Activated B cell treated with CpG ODN at 0.5 μM for 24 hours (primary cell): ENCODE measurements at regions not wholly inside any gene's neighbourhood (a gene's known extent, or its start where the extent isn't known, plus 50 kb on each side); places are given as distances from the start of the nearest gene placed in this dataset.

Experiments used
- ATAC-seq: fragments of 200-7000 bp; cut with Tn5 transposase; one replicate; pipeline ENCODE4 v1.10.0; 2021; ENCODE audit warnings: low read depth, mild to moderate bottlenecking, moderate library complexity
- CTCF ChIA-PET: fragments of 350-600 bp; sonication (Branson Sonifier 250); formaldehyde crosslinking; loops from one replicate; lab custom pipeline; 2021; ENCODE audit warnings: antibody characterized with exemption; lab: Charles Lee
- POLR2A ChIA-PET: fragments of 350-600 bp; sonication (Branson Sonifier 250); formaldehyde crosslinking; loops from one replicate; lab custom pipeline; 2021; ENCODE audit warnings: antibody characterized with exemption; lab: Charles Lee
- DNase-seq: peaks from one replicate; pipeline ENCODE4 v3.0.0; 2022
- H3K27ac Mint-ChIP-seq: one replicate; pipeline ENCODE4 v1.8.0; 2020; ENCODE audit warnings: mixed read lengths
- H3K27me3 Mint-ChIP-seq: one replicate; pipeline ENCODE4 v1.8.0; 2021; ENCODE audit warnings: mixed read lengths
- H3K36me3 Mint-ChIP-seq: one replicate; pipeline ENCODE4 v1.8.0; 2021; ENCODE audit warnings: low read depth, mixed read lengths
- H3K4me1 Mint-ChIP-seq: one replicate; pipeline ENCODE4 v1.8.0; 2021; ENCODE audit warnings: mixed read lengths
- H3K4me3 Mint-ChIP-seq: one replicate; pipeline ENCODE4 v1.8.0; 2020; ENCODE audit warnings: mild to moderate bottlenecking, mixed read lengths
- H3K9me3 Mint-ChIP-seq: one replicate; pipeline ENCODE4 v1.8.0; 2020; ENCODE audit warnings: mixed read lengths
- intact Hi-C: fragments of 100-400 bp; cut with micrococcal nuclease; formaldehyde crosslinking; loops from one replicate; pipeline ENCODE4 v1.15.1; 2024
- TF ChIP-seq, protein P1 (sequence below): fragments of 200-600 bp; IDR thresholded peaks from one replicate; pipeline ENCODE4 v1.8.0; 2022; ENCODE audit warnings: antibody characterized with exemption, mild to moderate bottlenecking

DNA sequence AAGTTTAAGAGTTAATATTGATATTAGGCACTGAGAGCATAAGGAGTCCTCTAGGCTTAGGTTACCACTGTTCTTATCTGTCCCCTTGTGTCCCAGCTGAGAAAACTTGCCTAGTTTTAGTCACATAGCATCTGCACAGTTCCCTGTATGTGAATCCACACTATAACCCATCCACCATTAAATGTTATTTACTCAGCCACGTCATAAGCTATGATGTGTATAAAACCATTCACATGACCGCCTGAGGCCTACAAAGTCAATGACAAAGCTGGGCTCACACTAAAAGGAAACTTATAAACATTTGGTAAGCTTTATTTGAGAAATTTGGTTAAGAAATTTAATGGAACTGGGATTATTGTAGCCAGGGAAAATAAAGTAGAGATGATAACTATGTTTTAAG lies 59.2 kb upstream of the TFAP2D start:
- H3K27me3 Mint-ChIP-seq = no peaks in the 10 kb centered on the region
- H3K4me1 Mint-ChIP-seq = no peaks in the 10 kb centered on the region
- DNase-seq (no peak), ATAC-seq (no peak)
- no peak overlapping the region for H3K4me3 Mint-ChIP-seq
- intact Hi-C loops = loop anchor here (2.0 kb wide), 1 partner anchor 1367 kb away; no protein-coding TSS in a partner anchor
- no peaks in the 10 kb centered on the region for H3K36me3 Mint-ChIP-seq
- peaks cover 6% of the 10 kb centered on the region for H3K9me3 Mint-ChIP-seq
- H3K27ac Mint-ChIP-seq = no peak overlapping the region
- ChIA-PET CTCF (no interaction called here), POLR2A (no interaction called here)
- TF ChIP-seq, protein P1, sequence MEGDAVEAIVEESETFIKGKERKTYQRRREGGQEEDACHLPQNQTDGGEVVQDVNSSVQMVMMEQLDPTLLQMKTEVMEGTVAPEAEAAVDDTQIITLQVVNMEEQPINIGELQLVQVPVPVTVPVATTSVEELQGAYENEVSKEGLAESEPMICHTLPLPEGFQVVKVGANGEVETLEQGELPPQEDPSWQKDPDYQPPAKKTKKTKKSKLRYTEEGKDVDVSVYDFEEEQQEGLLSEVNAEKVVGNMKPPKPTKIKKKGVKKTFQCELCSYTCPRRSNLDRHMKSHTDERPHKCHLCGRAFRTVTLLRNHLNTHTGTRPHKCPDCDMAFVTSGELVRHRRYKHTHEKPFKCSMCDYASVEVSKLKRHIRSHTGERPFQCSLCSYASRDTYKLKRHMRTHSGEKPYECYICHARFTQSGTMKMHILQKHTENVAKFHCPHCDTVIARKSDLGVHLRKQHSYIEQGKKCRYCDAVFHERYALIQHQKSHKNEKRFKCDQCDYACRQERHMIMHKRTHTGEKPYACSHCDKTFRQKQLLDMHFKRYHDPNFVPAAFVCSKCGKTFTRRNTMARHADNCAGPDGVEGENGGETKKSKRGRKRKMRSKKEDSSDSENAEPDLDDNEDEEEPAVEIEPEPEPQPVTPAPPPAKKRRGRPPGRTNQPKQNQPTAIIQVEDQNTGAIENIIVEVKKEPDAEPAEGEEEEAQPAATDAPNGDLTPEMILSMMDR = no peak

DNA sequence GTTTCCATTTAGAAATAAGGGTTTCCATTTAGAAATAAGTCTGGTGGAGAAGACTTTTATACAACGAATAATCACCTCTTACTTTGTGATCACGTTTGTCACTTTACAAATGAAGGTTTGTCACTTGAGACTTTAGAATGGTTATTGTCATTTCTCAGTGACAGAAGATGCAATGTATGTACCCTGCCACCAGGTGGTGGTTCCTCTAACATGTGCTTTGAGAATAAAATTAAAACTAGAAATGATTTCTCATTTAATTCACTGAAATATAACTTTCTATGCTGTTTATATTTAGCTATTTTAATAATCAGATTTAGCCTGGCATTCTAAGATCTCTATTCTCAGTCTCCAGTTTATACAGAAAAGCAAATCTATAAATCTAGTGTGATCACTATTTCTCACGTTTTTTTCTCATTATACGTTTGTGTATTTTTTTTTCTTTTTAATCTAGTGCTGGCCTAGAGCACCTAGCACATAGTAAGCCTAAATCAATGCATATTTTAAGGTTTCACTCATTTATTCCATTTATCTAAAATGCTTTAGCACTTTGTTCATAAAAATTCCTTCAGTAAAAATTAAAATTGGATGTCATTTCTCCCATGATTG lies 57.4 kb upstream of the TFAP2D start:
- H3K36me3 Mint-ChIP-seq = no peaks in the 10 kb centered on the region

DNA sequence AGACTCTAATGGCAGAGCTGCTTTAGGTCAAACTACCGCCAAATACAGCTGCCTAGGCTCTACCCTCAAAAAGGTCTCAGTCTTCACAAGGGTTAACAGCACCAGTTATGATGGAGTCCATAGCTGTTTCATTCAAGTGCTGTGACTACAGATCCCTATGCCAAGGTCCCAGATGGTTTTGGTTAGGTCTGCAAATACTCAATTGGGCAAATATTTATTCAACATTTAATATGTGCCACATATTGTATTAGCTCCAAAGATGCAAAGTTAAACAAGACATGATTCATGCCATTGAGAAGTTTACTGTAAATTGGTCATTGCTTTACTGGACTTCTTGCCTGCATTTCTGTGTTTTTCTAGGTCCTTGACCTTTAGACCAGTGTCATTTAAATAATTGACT lies 55.8 kb upstream of the TFAP2D start:
- intact Hi-C loops = no loop called here
- TF ChIP-seq, protein P1 = no peak
- Mint-ChIP-seq H3K27ac (no peak overlapping the region), H3K9me3 (peaks cover 5% of the 10 kb centered on the region), H3K4me1 (no peaks in the 10 kb centered on the region), H3K27me3 (no peaks in the 10 kb centered on the region), H3K4me3 (no peak overlapping the region), H3K36me3 (no peaks in the 10 kb centered on the region)
- DNase-seq (no peak), ATAC-seq (no peak)
- CTCF ChIA-PET = no interaction called here
- POLR2A ChIA-PET = no interaction called here

More for the DNA sequence above, 57.4 kb upstream of the TFAP2D start:
- Mint-ChIP-seq H3K27ac (no peak overlapping the region), H3K27me3 (no peaks in the 10 kb centered on the region), H3K9me3 (peaks cover 3% of the 10 kb centered on the region), H3K4me3 (no peak overlapping the region), H3K4me1 (no peaks in the 10 kb centered on the region)
- TF ChIP-seq, protein P1 = no peak
- ATAC-seq = no peak
- CTCF ChIA-PET = no interaction called here
- POLR2A ChIA-PET = no interaction called here
- DNase-seq = no peak
- intact Hi-C loops = loop anchor here (2.0 kb wide), 1 partner anchor 1365 kb away; no protein-coding TSS in a partner anchor

DNA sequence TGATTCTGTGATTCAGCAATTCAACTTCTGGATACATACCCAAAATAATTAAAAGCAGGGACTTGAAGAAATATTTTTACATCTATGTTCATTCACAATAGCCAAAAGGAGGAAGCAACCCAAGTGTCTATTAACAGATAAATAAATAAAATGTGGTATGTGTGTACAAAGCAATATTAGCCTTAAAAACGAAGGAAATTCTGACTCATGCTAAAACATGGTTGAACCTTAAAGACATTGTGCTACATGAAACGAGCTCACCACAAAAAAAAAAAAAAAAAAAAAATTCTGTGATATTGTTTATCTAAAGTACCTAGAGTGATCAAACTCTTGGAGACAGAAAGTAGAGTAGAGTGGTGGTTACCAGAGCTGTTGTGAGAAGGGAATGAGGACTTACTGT lies 54.8 kb upstream of the TFAP2D start:
- no peak overlapping the region for H3K4me3 Mint-ChIP-seq
- TF ChIP-seq, protein P1 = no peak
- no peak overlapping the region for H3K27ac Mint-ChIP-seq
- peaks cover 5% of the 10 kb centered on the region for H3K9me3 Mint-ChIP-seq
- H3K27me3 Mint-ChIP-seq = no peaks in the 10 kb centered on the region
- H3K36me3 Mint-ChIP-seq = no peaks in the 10 kb centered on the region
- DNase-seq (no peak), ATAC-seq (no peak)
- ChIA-PET CTCF (no interaction called here), POLR2A (no interaction called here)
- intact Hi-C loops = no loop called here
- no peaks in the 10 kb centered on the region for H3K4me1 Mint-ChIP-seq

DNA sequence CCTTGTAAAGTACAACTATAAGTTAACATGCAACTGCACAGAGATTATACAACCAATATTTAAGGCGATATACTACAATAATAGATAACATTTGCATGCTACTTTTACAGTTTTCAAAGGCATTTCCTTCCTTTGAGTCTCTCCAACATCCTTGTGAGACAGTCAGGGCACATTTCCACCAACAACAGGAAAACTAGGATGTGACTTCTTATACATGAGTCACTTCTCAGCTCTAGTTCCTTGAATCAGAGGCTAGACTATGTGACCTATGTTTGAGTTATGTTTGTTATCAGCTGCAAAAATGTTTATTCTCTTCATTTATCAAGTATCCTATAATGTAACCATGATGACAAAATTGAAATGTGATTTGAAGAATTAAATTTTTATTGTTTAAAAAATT lies 51.7 kb upstream of the TFAP2D start:
- Mint-ChIP-seq H3K9me3 (peaks cover 5% of the 10 kb centered on the region), H3K36me3 (no peaks in the 10 kb centered on the region), H3K4me1 (no peaks in the 10 kb centered on the region), H3K4me3 (no peak overlapping the region), H3K27me3 (no peaks in the 10 kb centered on the region), H3K27ac (no peak overlapping the region)
- ChIA-PET POLR2A (no interaction called here), CTCF (no interaction called here)
- TF ChIP-seq, protein P1 = no peak
- intact Hi-C loops = no loop called here
- ATAC-seq (no peak), DNase-seq (no peak)
